NCI-H2196 treated with DMSO at 0.1 percent for 48 hours (cell line): ENCODE measurements at regions not wholly inside any gene's neighbourhood (a gene's known extent, or its start where the extent isn't known, plus 50 kb on each side); places are given as distances from the start of the nearest gene placed in this dataset.

Experiments used
- DNase-seq: peaks from one replicate; lab custom pipeline; 2025; ENCODE audit not compliant: unreplicated experiment; lab: John Stamatoyannopoulos, UW

DNA sequence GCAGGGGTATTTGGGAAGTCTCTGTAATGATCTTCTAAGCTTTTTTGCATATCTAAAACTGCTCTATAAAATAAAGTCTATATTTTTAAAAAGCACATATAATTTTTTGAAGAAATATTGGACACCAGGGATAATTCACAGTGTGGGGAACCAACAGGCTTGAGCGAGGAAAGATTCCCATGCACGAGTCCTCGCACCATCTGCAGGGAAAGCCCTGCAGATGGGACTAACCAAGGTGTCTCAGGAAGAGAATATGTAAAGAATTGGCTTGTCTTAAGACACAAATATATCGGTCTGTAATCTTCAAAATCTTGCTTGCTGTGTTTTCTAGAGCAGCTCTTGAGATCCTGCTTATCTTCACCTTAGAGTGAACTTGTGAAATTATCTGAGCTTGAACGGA lies 77.2 kb upstream of the SEMA6D start:
- no peak for DNase-seq

DNA sequence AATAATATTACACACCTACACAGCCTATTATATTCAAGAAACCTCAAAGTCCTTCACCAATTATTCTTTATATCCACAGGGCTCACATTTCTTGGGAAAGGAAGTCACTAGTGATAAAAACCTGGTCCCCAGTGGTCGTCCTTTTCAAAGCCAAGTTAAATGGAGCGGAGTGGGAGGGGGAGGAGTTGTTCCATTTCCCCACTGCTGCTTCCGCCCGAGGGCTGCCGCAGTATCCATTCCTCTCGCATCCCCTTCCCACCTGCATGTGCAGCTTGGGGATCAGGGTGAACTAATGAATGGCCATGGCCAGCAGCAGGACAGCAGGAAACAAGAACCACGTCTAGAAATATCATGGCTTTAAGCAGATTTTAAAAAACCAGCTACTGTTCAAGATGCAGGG lies 76.4 kb upstream of the SEMA6D start:
- no peak for DNase-seq

DNA sequence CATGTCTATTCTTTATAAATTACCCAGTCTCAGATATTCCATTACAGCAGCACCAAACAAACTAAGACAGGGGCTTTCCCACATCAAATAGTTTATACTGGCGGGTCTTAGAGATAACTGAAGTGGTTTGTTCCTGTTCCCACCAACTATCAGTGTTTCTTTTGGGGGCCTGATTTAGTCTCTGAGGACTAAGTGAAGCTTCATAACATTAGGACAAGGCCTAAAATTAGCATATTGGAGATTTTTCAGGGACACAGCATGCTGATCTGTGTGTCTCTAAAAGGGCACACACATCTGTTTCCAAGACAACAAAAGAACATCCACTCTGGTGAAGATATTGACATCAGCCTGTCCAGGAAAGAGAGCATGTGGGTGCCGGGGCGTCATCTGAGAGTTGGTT lies 72.6 kb upstream of the SEMA6D start:
- DNase-seq: no peak

GRCh38 chr15:47650564-47650963 lies 66.7 kb upstream of the SEMA6D start:
- DNase-seq: no peak

GRCh38 chr15:47652328-47652727 lies 65.0 kb upstream of the SEMA6D start:
- no peak for DNase-seq

DNA sequence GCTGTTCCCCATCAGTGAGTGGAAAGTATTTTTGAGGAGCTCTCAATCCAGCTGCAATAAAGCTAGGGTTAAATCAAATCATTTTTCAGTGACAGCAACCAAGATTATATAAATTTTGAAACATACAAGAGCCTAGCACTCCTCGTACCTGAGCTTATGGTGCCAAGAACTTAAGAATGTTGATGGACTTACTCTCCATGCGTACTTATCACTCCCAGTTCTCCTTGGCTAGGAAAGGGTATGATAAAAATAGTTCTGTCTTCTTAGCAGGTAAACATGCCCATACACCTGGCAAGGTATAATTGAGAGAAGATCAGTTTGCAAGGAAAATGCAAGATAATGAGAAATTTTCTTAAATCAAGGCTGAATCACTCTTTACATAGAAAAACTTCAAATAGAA lies 64.5 kb upstream of the SEMA6D start:
- DNase-seq: no peak

DNA sequence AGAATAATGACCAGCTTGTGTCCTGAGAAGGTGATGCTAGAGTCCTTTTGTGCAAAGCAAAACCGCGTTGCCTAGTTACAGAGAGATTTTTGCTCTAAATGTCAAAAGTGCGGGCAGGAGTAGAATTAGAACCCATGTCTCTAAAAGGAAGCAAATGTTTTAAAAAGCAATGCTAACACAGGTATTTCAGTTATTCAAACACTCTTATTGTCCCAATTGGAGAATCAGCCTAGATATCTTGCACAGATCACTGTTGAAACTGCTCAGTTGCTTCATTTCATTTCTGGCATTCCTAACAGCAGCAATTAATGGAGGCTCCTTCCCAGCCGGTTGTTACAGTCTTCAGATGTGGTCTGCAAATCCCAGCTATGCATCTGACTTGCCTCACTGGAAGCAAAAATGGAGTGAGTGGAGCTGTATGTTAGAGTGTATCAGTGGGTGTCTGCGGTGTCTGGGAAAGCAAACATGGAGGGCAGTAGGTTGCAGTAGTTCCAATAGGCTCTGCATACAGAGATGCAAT lies 55.6 kb upstream of the SEMA6D start:
- DNase-seq: no peak

GRCh38 chr15:47663101-47663500 lies 54.2 kb upstream of the SEMA6D start:
- no peak for DNase-seq
